Progenitor cell of endocrine pancreas (in vitro differentiated cells): ENCODE measurements at regions not wholly inside any gene's neighbourhood (a gene's known extent, or its start where the extent isn't known, plus 50 kb on each side); places are given as distances from the start of the nearest gene placed in this dataset.

Experiments
- DNase-seq: peaks from one replicate; pipeline ENCODE4 v3.0.0; 2021; ENCODE audit warnings: low spot score; ENCODE audit not compliant: unreplicated experiment
- H3K27ac Mint-ChIP-seq: 2 replicates; pipeline ENCODE4 v1.8.0; 2021; ENCODE audit warnings: mild to moderate bottlenecking, moderate library complexity, mixed read lengths
- H3K27me3 Mint-ChIP-seq: 2 replicates; pipeline ENCODE4 v1.8.0; 2021; ENCODE audit warnings: mixed read lengths
- H3K36me3 Mint-ChIP-seq: 2 replicates; pipeline ENCODE4 v1.8.0; 2022; ENCODE audit warnings: mixed read lengths; ENCODE audit not compliant: insufficient read depth
- H3K4me1 Mint-ChIP-seq: 2 replicates; pipeline ENCODE4 v1.8.0; 2021; ENCODE audit warnings: low read depth, mixed read lengths
- H3K4me3 Mint-ChIP-seq: 2 replicates; pipeline ENCODE4 v1.8.0; 2021; ENCODE audit warnings: low read depth, mild to moderate bottlenecking, moderate library complexity, mixed read lengths
- H3K9me3 Mint-ChIP-seq: 2 replicates; pipeline ENCODE4 v1.8.0; 2021; ENCODE audit warnings: low read depth, mixed read lengths
- CTCF ChIP-seq: fragments of 200-600 bp; sonication (generic); IDR thresholded peaks from one replicate; pipeline ENCODE4 v1.5.0; 2021; ENCODE audit warnings: antibody characterized with exemption, mild to moderate bottlenecking; ENCODE audit not compliant: unreplicated experiment

DNA sequence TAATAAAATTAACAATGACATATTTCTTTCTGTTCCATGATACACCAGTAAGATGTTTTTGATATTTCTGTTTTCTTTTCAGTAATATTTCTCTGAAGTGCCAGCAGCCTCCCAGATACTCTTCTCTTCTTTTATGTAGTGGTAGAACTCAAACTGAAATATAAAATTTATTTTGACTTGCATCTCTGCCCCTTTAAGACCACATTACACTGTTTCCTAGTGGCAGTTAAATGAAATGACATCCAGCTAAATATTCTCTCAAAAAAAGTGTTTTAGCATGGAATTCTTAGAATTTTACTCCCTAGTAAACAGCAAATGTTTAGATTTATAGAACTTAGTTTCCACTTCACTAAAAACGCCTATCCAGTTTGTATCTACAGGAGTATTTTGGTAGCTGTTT is 237.2 kb upstream of the MTPN start:
- TF ChIP-seq CTCF = peak; percentile 39
- no peaks in the 10 kb centered on the region for H3K9me3 Mint-ChIP-seq
- peaks cover 13% of the 10 kb centered on the region for H3K4me1 Mint-ChIP-seq
- no peak overlapping the region for H3K27ac Mint-ChIP-seq
- no peaks in the 10 kb centered on the region for H3K36me3 Mint-ChIP-seq
- no peak overlapping the region for H3K4me3 Mint-ChIP-seq
- H3K27me3 Mint-ChIP-seq = no peaks in the 10 kb centered on the region
- no peak for DNase-seq

DNA sequence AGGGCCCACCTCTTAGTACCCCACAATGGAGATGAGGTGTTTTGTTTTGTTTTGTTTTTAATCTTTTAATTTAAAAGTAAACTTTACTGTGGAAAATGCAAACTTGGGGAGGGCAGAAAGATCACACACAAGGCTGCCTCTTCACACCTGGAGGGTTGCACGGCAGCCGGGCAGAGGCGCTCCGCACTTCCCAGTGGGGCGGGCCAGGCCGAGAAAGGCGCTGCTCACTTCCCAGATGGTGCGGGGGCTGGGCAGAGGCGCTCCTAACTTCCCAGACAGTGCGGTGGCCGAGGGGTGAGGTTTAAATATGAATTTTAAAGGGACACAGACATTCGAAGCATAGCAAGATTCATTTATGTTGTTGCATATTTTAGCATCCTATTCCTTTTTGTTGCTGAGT is 235.9 kb upstream of the MTPN start:
- no peaks in the 10 kb centered on the region for H3K9me3 Mint-ChIP-seq

GRCh38 chr7:136210664-136211063 is 233.5 kb upstream of the MTPN start:
- no peak overlapping the region for H3K4me3 Mint-ChIP-seq
- no peak for TF ChIP-seq CTCF
- H3K27me3 Mint-ChIP-seq = no peaks in the 10 kb centered on the region
- H3K36me3 Mint-ChIP-seq = no peaks in the 10 kb centered on the region
- H3K27ac Mint-ChIP-seq = no peak overlapping the region
- no peak for DNase-seq
- no peaks in the 10 kb centered on the region for H3K9me3 Mint-ChIP-seq
- no peaks in the 10 kb centered on the region for H3K4me1 Mint-ChIP-seq

More for the DNA sequence above, 235.9 kb upstream of the MTPN start:
- Mint-ChIP-seq H3K4me1 (peaks cover 3% of the 10 kb centered on the region), H3K4me3 (no peak overlapping the region), H3K27ac (no peak overlapping the region), H3K27me3 (no peaks in the 10 kb centered on the region), H3K36me3 (no peaks in the 10 kb centered on the region)
- no peak for DNase-seq
- no peak for TF ChIP-seq CTCF

GRCh38 chr7:136210079-136210478 is 232.9 kb upstream of the MTPN start:
- Mint-ChIP-seq H3K36me3 (no peaks in the 10 kb centered on the region), H3K27ac (no peak overlapping the region), H3K4me1 (no peaks in the 10 kb centered on the region), H3K27me3 (no peaks in the 10 kb centered on the region), H3K9me3 (no peaks in the 10 kb centered on the region), H3K4me3 (no peak overlapping the region)
- TF ChIP-seq CTCF = no peak
- DNase-seq = no peak

- Mint-ChIP-seq H3K9me3 (no peaks in the 10 kb centered on the region), H3K36me3 (no peaks in the 10 kb centered on the region), H3K4me1 (no peaks in the 10 kb centered on the region), H3K27ac (no peak overlapping the region), H3K4me3 (no peak overlapping the region), H3K27me3 (no peaks in the 10 kb centered on the region)
- no peak for DNase-seq
- no peak for TF ChIP-seq CTCF
Measured at GRCh38 chr7:136205956-136206355, 228.8 kb upstream of the MTPN start.

DNA sequence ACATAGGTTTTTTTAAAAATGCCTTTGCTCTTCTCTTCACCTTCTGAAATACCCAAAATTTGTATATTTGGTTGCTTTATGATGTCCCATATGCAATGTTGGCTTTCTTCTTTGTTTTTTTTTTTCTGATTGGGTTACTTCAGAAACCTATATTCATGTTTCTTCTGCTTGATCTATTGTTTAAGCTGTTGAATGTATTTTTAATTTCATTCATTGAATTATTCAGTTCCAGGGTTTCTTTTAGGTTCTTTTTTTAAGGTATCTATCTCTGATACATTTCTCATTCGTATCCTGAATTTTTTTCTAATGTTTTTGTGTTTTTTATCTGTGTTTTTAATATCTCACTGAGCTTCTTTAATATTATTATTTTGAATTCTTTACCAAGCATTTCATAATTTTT is 221.0 kb upstream of the MTPN start:
- no peaks in the 10 kb centered on the region for H3K4me1 Mint-ChIP-seq
- no peak overlapping the region for H3K27ac Mint-ChIP-seq
- DNase-seq = no peak
- no peaks in the 10 kb centered on the region for H3K27me3 Mint-ChIP-seq
- no peaks in the 10 kb centered on the region for H3K36me3 Mint-ChIP-seq
- no peak overlapping the region for H3K4me3 Mint-ChIP-seq
- peaks cover 26% of the 10 kb centered on the region for H3K9me3 Mint-ChIP-seq
- TF ChIP-seq CTCF = no peak
